CD4-positive, alpha-beta T cell treated with Interleukin-15 for 4 hours (primary cell): ENCODE measurements at regions not wholly inside any gene's neighbourhood (a gene's known extent, or its start where the extent isn't known, plus 50 kb on each side); places are given as distances from the start of the nearest gene placed in this dataset.

Experiments
- DNase-seq: peaks from one replicate; pipeline ENCODE4 v3.0.0-alpha.2; 2020; ENCODE audit warnings: low spot score

DNA sequence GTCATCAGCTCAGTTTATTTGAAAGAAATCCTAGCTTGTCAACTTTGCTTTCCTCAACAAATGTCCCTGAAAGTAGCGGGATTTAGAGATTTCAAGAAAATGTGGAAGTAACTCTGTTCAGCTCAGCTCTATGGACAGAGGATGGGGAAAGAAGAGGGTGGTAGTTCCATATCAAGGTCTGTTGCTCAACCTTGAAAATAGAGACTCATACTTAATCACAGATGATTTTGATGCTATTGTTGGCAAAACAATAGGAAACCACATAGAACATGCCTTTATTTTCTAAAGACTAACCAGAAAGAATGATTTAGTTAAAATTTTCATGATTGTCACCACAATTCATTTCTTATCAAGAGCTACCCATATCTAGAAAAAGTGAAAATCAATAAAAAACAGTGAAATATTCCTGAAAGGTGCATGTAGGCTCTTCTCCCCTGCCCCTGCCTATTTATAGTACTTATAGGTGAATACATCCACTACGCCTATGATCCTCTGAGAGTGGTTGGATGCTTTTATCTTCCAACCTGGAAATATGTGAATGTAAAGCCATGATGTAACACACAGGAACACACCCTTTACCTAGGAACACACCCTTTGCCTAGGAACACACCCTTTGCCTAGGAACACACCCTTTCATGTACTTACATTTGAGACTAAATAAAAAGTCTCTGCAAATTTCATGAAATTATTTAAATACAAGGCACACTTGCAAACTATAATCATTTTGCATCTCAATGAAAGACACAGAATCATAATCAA lies 65.8 kb downstream of the ETAA1 start:
- no peak for DNase-seq

DNA sequence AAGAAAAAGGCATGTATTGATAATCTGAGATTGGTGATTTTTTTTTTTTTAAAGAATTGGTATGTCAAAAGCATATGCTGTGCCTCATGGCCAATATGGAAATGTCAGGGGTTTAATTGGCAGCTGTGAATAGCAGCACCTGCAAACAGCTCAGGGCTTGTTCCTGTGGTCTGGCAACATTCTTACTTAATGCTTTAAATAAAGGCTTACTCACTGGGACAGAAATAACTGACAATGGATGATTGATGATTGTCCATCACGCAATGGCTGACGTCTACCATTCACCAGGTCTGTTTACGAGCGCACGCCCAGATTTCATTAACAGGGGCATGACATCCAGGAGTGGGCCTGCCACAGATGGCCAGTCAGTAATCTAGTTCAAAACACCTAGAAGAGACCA lies 66.7 kb downstream of the ETAA1 start:
- DNase-seq, result no peak

DNA sequence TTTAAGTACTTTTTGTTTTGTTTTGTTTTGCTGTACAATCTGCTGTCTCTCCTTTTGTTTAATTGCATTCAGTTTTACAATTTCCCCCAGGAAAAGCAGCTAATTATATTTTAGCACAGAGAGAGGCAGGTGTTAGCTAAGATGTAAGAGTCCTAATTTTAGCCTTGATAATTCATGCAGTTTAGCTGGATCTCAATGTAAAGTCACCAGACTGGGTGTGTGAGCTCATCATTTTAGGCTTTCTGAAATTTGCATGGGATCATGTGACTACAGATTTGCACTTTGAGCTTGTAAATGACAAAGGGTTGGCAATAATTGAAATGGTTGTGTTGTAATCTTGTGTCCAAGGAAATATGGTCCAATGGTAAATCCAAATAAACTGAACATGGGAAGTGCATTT lies 68.5 kb downstream of the ETAA1 start:
- no peak for DNase-seq

DNA sequence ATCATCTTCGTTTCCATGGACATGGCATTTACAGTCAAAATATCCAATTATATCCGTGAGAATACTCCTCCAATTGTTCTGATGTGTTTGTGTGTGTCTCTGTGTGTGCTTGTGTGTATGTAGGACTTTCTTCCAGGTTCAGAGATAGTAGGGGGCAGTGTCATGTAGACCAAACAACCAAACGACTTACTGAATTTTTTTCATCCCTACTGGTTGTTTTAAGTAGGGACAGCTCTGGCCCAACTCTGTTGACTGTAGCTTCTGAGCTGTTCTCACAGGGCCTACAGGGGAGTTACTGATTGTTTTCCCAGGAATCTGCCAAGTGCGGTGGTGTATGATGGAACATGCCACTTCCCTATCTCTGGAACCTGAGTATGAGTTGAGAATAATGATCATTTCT lies 69.6 kb downstream of the ETAA1 start:
- no peak for DNase-seq

GRCh38 chr2:67471681-67472080 lies 74.5 kb downstream of the ETAA1 start:
- DNase-seq, result no peak

- no peak for DNase-seq
These were observed 80.0 kb downstream of the ETAA1 start for GRCh38 chr2:67476809-67477790.

GRCh38 chr2:67479261-67479660 lies 82.1 kb downstream of the ETAA1 start:
- DNase-seq, result no peak

GRCh38 chr2:67485431-67485830 lies 88.3 kb downstream of the ETAA1 start:
- DNase-seq, result no peak

DNA sequence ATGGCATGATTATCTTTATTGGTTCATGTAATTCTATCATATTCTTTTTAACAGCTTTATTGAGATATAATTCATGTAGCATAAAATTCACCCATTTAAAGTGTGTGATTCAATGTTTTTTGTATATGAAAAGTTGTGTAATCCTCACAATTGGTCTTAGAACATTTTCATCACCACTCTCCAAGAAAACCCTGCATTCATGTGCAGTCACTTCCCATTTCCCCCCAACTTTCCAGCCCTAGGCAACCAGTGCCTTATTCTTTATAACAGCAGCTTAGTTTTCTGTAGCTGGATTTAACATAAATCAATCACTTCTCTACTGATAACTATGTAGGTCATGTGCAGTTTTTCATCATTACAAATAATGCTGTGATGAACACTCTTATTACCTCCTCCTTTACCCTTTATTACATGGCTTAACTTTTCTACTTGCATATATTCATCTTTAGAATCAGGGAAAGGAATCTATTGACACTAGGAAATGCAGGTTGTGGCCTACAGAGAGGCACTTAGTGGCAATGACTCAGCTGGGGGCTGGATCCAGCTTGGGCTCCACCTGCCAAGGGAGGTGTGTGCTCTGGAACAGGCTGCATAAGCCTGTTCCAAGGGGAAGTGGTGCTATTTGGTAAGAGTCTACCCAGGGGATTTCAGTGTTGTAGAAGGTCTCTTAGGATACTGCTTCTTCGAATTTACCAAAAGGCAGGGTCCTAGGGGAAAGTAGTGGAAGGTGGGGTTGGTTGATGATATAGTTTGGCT lies 89.1 kb downstream of the ETAA1 start:
- no peak for DNase-seq

DNA sequence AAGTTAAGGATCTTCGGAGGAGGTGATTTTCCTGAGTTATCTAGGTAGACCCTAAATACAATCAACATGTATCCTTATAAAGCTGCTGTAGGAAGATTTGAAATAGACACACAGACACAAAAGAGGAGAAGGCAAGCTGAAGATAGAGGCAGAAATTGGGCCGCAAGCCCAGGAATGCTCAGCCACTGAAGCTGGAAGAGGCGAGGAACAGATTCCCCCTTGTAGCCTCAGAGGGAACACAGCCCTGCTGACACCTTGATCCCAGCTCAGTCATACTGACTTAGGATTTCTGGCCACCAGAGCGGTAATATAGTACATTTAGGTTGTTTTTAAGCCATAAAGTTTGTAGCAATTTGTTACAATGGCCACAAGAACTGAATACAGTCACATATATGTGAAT lies 90.9 kb downstream of the ETAA1 start:
- DNase-seq, result no peak

DNA sequence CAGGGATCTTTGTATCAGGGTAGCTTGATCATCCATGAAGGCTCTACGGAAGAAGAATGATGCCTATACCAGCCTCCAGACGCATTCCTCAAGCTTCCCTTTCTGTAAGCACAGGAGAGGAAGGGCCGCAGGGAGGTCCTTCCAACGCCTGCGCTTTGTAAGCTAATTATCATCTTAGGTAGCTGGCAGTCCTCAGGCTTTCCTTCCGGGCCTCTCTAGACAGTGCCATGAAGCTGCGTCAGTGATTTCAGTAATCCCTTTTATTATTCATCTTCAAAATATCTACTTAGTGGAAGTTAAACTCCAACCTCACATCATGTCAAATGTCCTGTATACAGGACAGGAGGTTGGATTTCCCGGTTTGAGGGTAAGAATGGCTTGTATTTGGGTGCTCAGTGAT lies 92.3 kb downstream of the ETAA1 start:
- DNase-seq, result no peak

- DNase-seq, result no peak
These were observed 101.8 kb downstream of the ETAA1 start for GRCh38 chr2:67498931-67499330.

- DNase-seq, result no peak
These were observed 102.9 kb downstream of the ETAA1 start for GRCh38 chr2:67499989-67500388.

DNA sequence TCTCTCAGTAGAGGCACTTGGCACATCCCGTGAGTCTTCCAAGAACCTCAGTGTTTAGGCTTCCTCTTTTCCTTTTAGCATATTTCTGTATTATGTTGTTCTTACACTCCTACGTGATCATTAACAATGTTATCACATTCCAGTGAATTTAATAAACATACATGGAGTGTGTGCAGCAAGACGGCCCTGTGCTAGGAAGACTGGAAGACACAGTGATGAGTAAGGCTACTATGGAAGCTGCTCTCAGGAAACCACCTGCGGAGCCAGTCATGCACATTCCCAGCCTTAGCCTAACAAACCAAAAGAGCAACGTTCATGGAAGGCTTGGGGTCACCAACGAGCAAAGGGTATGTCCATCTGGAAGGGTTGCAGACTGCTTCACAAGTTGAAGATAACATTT lies 103.4 kb downstream of the ETAA1 start:
- DNase-seq, result no peak

DNA sequence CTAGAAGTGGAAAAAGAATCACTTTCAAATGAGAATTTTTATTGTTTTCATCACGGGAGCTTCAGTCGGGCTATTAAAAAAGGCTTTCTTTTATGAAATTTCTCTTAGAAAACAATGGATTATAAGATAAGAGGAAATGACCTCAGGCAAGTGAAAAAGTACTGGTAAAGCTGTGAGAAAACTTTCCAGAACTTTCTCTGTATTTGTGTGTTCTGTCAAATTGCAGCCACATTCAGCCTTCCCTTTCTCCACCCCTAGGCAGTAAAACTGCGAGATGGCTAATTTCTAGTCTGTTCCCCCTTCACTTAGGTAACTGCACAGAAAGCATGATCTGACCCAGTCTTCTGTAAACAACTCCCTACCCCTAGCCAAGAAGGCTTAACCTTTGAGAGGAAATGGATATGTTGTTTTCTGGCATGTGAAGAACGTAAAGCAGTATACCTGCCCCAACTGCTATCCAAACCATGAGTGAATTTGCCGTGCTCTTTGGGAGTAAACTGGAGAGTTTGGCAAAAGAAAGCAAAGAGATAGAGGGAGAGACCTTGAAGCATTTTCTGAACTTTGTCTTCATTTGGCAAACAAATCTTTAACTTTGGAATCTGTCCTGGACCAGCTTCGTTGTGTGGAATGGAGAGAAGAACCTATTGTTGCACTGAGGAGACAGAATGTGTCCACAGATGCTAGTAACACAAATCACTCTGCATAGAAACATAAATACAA lies 105.4 kb downstream of the ETAA1 start:
- DNase-seq, result no peak

DNA sequence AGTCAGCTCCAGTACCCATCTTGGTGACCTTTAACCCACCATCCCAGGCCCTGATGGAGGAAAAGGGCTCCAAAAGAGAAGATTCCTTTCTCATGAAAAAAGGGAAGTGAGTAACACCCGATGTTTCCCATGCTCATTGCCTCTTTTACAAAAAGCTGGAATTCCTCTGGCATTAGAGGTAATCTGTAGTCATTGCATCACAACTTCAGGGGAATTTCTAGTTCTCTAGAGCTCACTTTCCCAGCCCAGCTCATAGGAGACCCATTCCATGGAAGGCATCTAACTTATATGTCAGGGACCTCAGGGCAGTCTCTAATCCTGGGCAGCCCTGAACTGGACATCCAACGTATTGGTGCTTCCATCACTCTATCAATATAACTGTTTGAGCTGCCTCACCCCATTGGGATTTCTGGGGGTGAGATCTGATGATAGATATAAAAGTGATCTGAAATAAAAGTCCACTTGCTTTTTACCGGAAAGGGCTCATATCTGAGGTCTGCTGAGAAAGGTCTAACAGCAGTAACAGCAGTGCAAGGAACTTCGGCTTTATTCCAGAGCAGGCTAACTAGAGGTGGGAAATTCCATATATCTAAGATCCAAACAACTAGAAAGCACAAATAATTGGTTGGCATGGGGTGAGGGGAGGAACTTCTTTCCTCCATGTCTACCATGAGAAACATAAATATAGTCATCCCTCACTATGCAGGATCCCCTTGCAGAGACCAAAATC lies 106.1 kb downstream of the ETAA1 start:
- DNase-seq, result no peak

GRCh38 chr2:67510745-67511144 lies 113.6 kb downstream of the ETAA1 start:
- DNase-seq, result no peak

DNA sequence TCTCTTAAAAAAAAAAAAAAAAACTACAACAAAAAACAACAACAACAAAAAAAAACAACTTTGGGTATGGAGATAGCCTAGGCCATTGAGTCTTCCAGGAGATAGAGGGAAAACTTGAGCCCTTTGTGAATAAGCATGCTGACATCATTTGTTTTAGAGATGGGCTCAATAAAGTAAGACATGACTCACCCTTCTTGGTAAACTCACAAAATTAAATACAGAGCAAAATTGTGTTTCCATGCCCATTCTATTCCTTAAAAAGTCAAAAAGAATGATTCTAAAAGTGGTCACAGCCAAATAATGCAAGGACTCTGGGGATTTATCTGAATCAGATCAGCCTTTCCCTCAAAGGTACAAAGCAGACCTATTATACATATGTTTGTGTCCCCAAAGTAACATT lies 117.4 kb downstream of the ETAA1 start:
- DNase-seq, result no peak

GRCh38 chr2:67515056-67515455 lies 117.9 kb downstream of the ETAA1 start:
- no peak for DNase-seq

- DNase-seq, result no peak
These were observed 118.4 kb downstream of the ETAA1 start for GRCh38 chr2:67515538-67515937.

DNA sequence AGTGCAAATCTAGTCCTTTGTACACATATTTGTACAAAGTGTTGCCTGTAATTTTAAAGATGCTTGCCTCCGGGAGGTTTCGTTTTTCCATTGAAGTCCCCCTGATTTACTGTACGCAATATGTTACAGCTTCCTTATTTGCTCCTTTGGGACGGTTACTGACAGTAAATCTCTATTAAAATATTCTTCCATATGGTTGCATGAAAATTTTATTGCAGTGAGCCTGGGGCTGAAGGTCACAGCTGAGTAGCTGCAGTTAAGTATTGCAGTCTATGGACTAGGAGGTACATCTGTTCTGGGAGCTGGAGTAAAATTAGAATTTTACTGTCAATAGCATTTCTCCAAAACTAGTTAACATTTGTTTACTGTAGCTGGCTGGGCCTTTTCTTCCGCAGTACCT lies 119.2 kb downstream of the ETAA1 start:
- no peak for DNase-seq
